NCI-H2196 (cell line): ENCODE measurements at regions not wholly inside any gene's neighbourhood (a gene's known extent, or its start where the extent isn't known, plus 50 kb on each side); places are given as distances from the start of the nearest gene placed in this dataset.

Source experiments
- DNase-seq: peaks from one replicate; lab custom pipeline; 2025; ENCODE audit not compliant: unreplicated experiment; lab: John Stamatoyannopoulos, UW

GRCh38 chr1:30340934-30341333 is 382.5 kb downstream of the MATN1 start:
- no peak for DNase-seq

DNA sequence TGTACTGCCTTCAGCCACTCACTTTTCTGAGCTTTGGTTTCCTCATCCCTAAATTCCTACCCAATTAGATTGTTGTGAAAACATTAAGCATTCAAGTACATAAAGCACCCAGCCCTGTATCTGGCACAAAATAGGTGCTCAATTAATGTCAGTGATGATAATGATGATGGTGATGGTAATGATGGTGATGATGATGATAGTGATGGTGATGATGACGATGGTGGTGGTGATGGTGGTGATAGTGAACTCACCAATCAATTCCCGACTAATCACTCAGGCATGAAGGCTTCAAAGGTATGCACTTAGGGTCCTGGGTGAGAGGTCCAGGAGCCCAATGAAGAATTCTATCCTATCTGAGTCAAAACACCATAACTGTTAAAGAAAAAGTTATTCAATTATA is 383.5 kb downstream of the MATN1 start:
- no peak for DNase-seq

DNA sequence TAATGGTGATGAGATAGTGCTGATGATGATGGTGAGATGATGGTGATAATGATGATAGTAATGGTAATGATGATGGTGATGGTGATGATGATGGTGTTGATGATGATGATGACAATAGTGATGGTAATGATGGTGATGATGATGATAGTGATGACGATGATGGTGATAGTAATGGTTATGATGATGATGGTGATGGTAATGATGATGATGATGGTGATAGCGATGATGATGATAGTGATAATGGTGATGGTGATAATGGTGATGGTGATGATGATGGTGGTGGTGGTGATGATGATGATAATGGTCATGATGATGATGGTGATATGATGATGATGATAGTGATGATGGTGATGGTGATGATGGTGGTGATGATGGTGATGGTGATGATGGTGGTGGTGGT is 384.6 kb downstream of the MATN1 start:
- no peak for DNase-seq

DNA sequence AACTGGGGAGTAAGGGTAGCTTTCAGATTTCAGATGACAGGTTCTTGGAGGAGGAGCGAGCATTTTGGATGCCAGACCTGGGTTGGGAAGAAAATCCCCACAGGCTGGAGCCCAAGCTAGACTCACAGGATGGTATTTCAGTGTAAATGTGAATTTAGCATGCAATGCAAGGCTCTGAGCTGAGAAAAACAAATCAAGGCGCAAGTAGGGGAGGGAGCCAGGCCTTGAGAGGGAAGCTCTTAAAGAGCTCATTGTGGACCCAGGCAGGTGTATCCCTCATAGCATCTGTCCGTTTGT is 386.1 kb downstream of the MATN1 start:
- no peak for DNase-seq

DNA sequence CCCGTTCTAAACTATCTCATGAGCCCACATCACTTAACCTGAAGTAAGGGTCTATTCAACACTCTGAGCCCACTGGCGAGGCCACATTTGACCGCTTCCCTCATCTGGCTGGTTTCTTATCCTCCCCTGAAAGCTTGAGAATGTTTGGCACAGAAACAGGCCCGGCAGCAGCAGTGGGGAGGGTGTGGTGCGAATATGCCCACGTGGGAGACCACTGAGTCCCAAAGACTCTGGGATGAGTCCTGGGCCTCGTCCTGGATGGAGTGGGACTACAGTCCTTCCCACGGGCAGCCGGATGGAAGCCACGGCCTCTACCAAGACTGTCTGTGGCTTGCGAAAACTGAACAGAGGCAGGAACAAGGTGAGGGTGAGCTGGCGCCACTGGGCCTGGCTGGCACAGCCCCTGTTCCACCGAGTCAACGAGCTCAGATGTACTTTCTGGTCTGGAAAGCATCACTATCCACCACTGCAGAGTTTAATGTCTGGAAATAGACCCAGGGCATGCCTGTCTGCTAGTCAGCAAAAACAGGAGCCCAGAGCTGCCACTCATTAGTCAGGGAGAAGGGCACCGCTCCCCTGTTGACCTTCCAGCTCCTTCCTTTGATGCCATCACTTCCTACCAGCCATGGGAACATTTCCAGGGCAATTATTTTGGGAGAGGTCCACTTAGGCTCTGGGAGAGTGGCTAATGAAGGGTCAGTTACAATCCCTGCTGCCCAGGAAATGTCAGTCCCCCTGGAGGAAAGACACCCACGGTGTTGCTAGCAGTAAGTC is 386.6 kb downstream of the MATN1 start:
- DNase-seq = no peak

- no peak for DNase-seq
Measured at GRCh38 chr1:30335997-30336390, 387.4 kb downstream of the MATN1 start.

DNA sequence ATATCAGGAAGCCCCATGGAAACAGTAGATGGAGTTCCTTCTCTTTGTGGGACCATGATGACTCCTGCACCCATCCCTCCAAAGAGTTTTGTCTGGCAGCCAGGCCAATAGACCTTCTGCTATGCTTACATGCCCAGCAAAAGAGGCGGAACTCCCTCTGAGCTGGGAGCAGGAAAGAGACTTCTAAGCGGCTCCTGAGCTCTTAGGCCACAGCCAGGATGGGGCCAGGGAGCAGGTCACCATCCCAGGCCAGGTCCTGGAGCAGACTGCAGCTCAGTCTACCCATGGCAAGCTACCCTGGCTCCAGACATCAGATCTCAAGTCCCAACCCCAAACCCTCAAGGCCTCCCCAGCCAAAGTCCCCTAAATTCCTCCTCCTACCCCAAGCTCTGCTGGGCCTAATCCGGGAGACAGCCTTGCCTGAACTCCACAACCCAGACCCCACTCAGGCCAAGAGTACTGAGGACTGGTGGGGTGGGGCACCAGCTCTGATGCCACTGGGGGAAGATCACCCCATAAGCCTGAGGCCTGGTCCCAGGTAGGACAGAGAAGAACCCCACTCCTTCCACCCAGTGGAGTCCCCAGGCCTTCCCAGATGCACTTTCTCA is 387.9 kb downstream of the MATN1 start:
- no peak for DNase-seq

DNA sequence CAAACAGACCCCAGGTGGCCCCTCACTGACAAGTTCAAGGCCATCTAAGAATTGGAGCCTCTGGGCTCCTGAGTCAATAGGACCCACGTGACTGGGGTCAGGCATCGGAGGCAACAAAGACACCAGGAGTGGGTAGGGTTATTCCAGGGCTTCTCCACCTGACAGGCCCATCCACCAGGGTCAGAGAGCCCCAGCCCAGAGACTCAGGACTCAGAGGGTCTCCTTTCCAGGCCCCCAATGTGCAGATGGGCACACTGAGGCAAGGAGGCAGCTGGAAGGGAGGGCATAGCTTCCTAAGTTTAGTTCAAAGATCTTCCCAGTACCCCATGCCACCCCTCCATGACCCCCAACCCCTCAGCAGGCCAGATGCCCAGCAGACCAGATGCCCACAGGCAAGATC is 388.6 kb downstream of the MATN1 start:
- DNase-seq = no peak

GRCh38 chr1:30332116-30333094 is 391.0 kb downstream of the MATN1 start:
- no peak for DNase-seq

DNA sequence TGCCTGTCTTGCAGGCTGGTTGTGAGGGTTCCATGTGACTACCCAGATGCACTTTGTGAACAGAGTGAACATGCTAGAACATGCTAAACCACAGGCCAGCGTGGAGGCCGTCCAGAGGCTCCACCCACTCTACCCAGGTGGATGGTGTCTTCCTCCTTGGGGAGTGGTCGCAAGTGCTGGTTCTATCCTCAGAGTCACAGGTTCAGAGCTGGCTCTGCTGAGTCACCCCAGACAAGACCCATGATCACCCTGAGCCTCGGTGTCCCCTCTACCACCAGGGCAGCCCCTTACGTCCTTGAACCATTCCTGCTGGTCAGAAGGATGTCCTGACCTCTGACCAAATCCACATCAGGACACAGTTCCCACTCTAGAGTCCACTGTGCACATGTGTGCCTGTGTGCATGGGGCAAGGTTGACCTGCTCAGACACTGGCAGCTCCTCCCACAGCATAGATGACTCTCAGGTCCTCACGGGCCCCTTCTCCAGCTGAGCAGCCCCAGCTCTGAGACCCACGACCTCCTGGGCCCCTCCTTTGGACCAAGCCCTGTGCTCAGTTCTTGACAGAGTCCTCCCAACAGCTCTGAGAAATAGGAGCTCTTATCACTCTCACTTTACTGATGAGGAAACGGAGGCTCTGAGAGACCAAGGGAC is 391.8 kb downstream of the MATN1 start:
- DNase-seq = no peak

GRCh38 chr1:30330644-30331043 is 392.7 kb downstream of the MATN1 start:
- no peak for DNase-seq

DNA sequence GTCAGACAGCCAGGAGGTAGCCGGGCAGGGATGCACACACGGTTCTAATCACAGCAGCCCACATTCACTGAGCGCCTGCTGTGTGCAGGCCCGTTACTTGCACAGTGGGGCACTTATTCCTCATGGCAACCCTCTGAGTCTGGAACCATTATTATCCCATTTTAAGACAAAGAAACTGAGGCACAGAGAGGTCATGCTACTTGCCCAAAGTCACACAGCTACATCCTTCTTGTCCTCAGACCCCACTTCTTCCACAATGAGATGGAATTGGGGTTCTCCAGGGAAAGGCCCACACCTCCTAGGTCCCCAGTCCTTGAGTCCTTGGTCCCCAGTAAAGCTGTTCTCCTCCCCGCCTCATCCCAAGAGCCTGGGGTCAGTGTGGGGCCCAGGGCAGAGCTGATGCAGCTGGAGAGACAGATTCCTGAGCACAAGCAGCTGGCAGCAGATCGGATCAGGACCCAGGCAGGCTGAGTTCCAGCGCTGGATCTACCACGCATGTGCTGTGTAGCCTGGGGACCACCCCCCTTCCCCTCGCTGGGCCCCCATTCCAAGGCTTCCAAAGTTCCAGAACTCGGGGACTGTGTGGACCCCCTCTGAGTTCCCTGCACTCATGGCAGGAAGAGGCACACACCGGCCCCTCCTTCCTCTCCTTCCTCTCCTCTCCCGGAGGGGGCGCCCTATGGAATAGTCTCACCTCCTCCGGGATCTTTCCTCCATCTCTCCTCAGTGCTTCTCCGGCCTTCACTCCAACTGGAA is 393.4 kb downstream of the MATN1 start:
- DNase-seq = no peak

GRCh38 chr1:30329263-30329753 is 394.1 kb downstream of the MATN1 start:
- no peak for DNase-seq

- DNase-seq = no peak
Measured at GRCh38 chr1:30328401-30329262, 394.8 kb downstream of the MATN1 start.

DNA sequence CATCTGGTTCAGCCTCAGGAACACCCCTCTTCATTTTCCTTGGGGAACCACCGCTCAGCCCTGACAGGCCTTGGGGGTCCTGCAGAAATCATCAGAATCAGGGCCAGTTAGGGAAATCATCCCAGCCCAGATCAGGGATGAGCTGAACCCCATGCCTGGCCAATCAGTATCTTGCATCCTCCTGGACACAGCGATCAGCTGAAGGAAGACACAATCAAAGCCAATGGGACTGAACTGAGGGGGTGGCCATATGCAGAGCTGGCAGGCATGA is 395.4 kb downstream of the MATN1 start:
- DNase-seq = no peak

GRCh38 chr1:30327370-30328099 is 395.9 kb downstream of the MATN1 start:
- no peak for DNase-seq

DNA sequence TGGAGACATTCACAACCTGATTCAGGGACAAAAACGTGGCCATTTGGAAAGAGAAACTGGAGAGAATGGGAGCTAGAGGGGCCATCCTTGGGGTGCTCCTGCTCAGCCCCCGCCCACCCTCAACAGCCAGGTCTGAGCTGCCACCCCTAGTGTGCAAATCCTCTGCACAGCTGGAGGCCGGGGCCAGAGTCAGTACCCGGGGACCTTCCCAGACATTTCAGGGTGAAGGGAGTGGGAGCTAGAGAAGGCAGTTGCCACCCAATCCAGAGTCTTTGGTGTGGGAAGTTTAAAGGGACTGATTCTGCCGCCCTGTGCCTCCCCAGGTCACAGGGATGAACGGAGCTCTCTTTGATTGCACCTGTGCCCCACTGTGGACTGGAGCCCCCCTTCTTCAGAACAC is 397.4 kb downstream of the MATN1 start:
- no peak for DNase-seq

DNA sequence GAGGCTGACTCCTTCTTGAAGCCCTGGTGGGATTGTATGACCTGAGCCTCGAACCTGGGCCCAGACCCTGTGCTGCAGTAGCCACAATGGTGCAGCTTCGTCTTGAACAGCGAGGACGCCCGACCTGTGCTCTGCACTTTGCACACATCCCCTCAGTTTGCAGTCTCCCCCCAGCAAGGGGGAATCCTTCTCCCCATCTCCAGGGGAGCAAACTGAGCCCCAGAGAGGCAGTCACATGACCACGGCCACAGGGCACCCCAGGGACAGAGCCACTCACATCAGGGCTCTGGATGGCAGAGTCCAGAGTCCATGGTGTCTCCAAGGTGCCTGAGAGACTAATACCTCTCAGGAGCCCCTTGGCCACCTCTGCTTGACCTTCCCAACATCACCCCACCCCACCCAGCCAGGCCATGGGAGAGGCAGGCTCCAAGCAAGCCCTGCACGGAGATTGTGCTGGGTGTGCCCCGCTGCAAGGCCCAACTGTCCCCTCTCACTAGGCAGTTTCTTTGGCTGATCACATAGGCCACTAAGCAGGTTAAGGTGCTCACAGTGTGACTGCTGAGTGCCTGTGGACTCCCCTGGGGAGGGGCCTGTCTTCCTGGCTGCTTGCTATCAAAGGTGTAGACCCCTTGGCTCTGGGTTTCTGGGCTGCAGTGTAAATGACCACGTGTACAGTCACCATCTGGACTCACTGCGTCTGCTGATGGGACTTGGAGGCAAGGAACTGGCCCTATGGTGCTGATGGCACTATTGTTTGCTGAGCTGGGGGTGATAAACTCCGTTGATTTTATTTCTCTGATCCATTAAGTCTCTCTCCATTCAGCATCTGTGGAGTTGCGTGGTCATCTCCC is 398.1 kb downstream of the MATN1 start:
- DNase-seq = no peak
